KMS-11 (cell line): ENCODE measurements at regions not wholly inside any gene's neighbourhood (a gene's known extent, or its start where the extent isn't known, plus 50 kb on each side); places are given as distances from the start of the nearest gene placed in this dataset.

Experiments
- H2AFZ ChIP-seq: fragments of 200-600 bp; sonication (generic); 2 replicates; pipeline ENCODE4 v1.6.1; 2016; ENCODE audit warnings: antibody characterized with exemption, mixed run types, low read depth
- H3K27ac ChIP-seq: fragments of 200-600 bp; sonication (generic); 2 replicates; pipeline ENCODE4 v1.6.1; 2016; ENCODE audit warnings: mild to moderate bottlenecking, mixed run types
- H3K27me3 ChIP-seq: fragments of 200-600 bp; sonication (generic); 2 replicates; pipeline ENCODE4 v1.6.1; 2017; ENCODE audit warnings: mild to moderate bottlenecking, low read depth, mixed run types, moderate library complexity; ENCODE audit not compliant: insufficient read depth
- H3K36me3 ChIP-seq: fragments of 200-600 bp; sonication (generic); 2 replicates; pipeline ENCODE4 v1.6.1; 2017; ENCODE audit warnings: mild to moderate bottlenecking, mixed run types; ENCODE audit not compliant: insufficient read depth
- H3K4me1 ChIP-seq: fragments of 200-600 bp; sonication (generic); 2 replicates; pipeline ENCODE4 v1.6.1; 2016; ENCODE audit warnings: mild to moderate bottlenecking, low read depth, mixed run types; ENCODE audit not compliant: poor library complexity, severe bottlenecking
- H3K4me2 ChIP-seq: fragments of 200-600 bp; sonication (generic); 2 replicates; pipeline ENCODE4 v1.7.0; 2016; ENCODE audit warnings: mild to moderate bottlenecking, mixed run types
- H3K4me3 ChIP-seq: fragments of 200-600 bp; sonication (generic); IDR thresholded peaks from 2 replicates; pipeline ENCODE4 v1.6.1; 2017; ENCODE audit warnings: low read depth, low read length, mixed read lengths; ENCODE audit not compliant: insufficient read depth
- H3K79me2 ChIP-seq: fragments of 200-600 bp; sonication (generic); 2 replicates; pipeline ENCODE4 v1.6.1; 2016; ENCODE audit warnings: low read depth, mixed run types; ENCODE audit not compliant: insufficient read depth
- H3K9ac ChIP-seq: fragments of 200-600 bp; sonication (generic); 2 replicates; pipeline ENCODE4 v1.6.1; 2016; ENCODE audit warnings: mild to moderate bottlenecking, mixed run types
- H4K20me1 ChIP-seq: fragments of 200-600 bp; sonication (generic); 2 replicates; pipeline ENCODE4 v1.6.1; 2016; ENCODE audit warnings: mild to moderate bottlenecking, mixed run types; ENCODE audit not compliant: insufficient read depth
- TF ChIP-seq, protein P1 (sequence below): fragments of 200-600 bp; sonication (generic); conservative IDR thresholded peaks from 2 replicates; pipeline ENCODE4 v1.6.1; 2017; ENCODE audit warnings: low read depth, mild to moderate bottlenecking, antibody characterized with exemption, low read length, moderate library complexity, mixed read lengths

DNA sequence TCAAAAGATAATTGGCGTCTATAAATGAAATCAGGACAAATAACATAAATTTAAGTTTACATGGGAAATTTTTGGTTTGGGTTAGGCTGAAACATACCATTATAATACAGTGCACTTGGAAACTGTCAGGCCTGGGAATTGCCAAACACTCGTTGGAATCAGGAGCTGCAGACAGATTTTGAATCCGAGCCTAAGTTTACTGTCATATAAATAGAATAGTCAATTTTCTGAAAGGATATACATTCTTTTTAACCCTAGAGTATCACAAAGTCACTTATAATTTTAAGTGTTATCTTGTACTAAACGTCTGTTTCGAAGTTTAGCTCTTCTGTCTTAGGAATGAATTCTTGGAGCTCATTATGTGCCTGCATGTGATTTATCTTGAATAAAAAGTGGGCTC lies 234.1 kb downstream of the VEGFC start:
- no peaks in the 10 kb centered on the region for H3K4me1 ChIP-seq
- H4K20me1 ChIP-seq: no peaks in the 10 kb centered on the region
- H3K27ac ChIP-seq: no peak overlapping the region
- TF ChIP-seq, protein P1, sequence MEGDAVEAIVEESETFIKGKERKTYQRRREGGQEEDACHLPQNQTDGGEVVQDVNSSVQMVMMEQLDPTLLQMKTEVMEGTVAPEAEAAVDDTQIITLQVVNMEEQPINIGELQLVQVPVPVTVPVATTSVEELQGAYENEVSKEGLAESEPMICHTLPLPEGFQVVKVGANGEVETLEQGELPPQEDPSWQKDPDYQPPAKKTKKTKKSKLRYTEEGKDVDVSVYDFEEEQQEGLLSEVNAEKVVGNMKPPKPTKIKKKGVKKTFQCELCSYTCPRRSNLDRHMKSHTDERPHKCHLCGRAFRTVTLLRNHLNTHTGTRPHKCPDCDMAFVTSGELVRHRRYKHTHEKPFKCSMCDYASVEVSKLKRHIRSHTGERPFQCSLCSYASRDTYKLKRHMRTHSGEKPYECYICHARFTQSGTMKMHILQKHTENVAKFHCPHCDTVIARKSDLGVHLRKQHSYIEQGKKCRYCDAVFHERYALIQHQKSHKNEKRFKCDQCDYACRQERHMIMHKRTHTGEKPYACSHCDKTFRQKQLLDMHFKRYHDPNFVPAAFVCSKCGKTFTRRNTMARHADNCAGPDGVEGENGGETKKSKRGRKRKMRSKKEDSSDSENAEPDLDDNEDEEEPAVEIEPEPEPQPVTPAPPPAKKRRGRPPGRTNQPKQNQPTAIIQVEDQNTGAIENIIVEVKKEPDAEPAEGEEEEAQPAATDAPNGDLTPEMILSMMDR: no peak
- H2AFZ ChIP-seq: no peak overlapping the region
- no peak overlapping the region for H3K9ac ChIP-seq
- no peak overlapping the region for H3K4me2 ChIP-seq
- no peaks in the 10 kb centered on the region for H3K36me3 ChIP-seq
- H3K27me3 ChIP-seq: no peaks in the 10 kb centered on the region
- H3K79me2 ChIP-seq: no peaks in the 10 kb centered on the region
- no peak overlapping the region for H3K4me3 ChIP-seq

GRCh38 chr4:176561368-176561767 lies 231.4 kb downstream of the VEGFC start:
- H3K4me1 ChIP-seq: no peaks in the 10 kb centered on the region
- no peak overlapping the region for H3K9ac ChIP-seq
- H3K27ac ChIP-seq: no peak overlapping the region
- H3K27me3 ChIP-seq: no peaks in the 10 kb centered on the region
- no peaks in the 10 kb centered on the region for H4K20me1 ChIP-seq
- no peak overlapping the region for H3K4me3 ChIP-seq
- TF ChIP-seq, protein P1: no peak
- no peaks in the 10 kb centered on the region for H3K79me2 ChIP-seq
- H3K4me2 ChIP-seq: no peak overlapping the region
- H3K36me3 ChIP-seq: no peaks in the 10 kb centered on the region
- no peak overlapping the region for H2AFZ ChIP-seq

DNA sequence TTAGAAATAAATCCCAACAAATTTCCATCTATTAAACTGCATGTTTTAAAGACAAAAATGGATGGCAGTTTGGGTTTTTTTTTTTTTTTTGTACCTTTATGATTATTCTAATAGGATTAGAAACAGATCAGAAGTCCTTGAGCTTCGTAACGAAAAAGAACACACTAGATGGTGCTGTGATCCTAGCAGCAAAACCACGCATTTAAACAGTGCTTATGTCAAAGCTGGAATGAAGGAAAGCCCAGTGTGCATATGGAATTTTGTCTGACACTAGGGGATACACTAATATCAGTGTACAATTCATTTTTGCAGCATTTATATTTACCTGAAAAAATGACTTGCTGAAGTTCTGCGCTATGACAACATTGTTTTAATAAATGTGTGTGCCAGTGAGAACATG lies 229.1 kb downstream of the VEGFC start:
- Histone ChIP-seq H3K79me2 (no peaks in the 10 kb centered on the region), H2AFZ (no peak overlapping the region), H3K4me3 (no peak overlapping the region), H4K20me1 (no peaks in the 10 kb centered on the region), H3K36me3 (no peaks in the 10 kb centered on the region), H3K27me3 (no peaks in the 10 kb centered on the region), H3K9ac (no peak overlapping the region), H3K4me1 (no peaks in the 10 kb centered on the region), H3K4me2 (no peak overlapping the region), H3K27ac (no peak overlapping the region)
- TF ChIP-seq, protein P1: no peak

GRCh38 chr4:176565049-176565448 lies 227.7 kb downstream of the VEGFC start:
- Histone ChIP-seq H3K4me1 (no peaks in the 10 kb centered on the region), H3K27me3 (no peaks in the 10 kb centered on the region), H3K4me2 (no peak overlapping the region), H2AFZ (no peak overlapping the region), H4K20me1 (no peaks in the 10 kb centered on the region), H3K36me3 (no peaks in the 10 kb centered on the region), H3K4me3 (no peak overlapping the region), H3K9ac (no peak overlapping the region), H3K27ac (no peak overlapping the region), H3K79me2 (no peaks in the 10 kb centered on the region)
- TF ChIP-seq, protein P1: no peak
